ENCODE measurements at regions not wholly inside any gene's neighbourhood (a gene's known extent, or its start where the extent isn't known, plus 50 kb on each side); places are given as distances from the start of the nearest gene placed in this dataset.

DNA sequence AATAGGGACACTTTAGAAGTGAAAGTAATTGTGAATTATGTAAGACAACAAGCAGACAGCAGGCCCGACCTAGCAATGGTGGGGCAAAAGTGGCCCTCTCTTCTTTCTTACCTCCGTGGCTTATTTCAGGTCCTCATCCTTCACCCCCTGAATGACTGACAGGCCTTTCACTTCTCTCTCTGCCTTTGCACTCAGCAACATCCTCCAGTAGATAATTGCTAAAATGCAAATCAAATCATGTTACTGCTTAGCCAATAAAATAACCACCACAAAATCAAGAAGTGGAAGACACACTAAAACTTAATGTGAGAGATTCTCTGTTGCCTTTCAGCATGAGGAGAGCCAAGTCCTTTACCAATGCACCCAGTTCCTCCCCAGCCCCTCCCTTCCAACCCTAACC, 274.6 kb upstream of the ZNF32 start:
- TF ChIP-seq EP300 (IDR thresholded peaks at IDR 0.05) (no peak), POLR2A (IDR thresholded peaks at IDR 0.05) (no peak)
- TF ChIP-seq, protein P1, sequence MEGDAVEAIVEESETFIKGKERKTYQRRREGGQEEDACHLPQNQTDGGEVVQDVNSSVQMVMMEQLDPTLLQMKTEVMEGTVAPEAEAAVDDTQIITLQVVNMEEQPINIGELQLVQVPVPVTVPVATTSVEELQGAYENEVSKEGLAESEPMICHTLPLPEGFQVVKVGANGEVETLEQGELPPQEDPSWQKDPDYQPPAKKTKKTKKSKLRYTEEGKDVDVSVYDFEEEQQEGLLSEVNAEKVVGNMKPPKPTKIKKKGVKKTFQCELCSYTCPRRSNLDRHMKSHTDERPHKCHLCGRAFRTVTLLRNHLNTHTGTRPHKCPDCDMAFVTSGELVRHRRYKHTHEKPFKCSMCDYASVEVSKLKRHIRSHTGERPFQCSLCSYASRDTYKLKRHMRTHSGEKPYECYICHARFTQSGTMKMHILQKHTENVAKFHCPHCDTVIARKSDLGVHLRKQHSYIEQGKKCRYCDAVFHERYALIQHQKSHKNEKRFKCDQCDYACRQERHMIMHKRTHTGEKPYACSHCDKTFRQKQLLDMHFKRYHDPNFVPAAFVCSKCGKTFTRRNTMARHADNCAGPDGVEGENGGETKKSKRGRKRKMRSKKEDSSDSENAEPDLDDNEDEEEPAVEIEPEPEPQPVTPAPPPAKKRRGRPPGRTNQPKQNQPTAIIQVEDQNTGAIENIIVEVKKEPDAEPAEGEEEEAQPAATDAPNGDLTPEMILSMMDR (IDR thresholded peaks at IDR 0.05): no peak

All from tibial nerve (tissue), 4 donors.